ENCODE measurements at regions not wholly inside any gene's neighbourhood (a gene's known extent, or its start where the extent isn't known, plus 50 kb on each side); places are given as distances from the start of the nearest gene placed in this dataset.

DNA sequence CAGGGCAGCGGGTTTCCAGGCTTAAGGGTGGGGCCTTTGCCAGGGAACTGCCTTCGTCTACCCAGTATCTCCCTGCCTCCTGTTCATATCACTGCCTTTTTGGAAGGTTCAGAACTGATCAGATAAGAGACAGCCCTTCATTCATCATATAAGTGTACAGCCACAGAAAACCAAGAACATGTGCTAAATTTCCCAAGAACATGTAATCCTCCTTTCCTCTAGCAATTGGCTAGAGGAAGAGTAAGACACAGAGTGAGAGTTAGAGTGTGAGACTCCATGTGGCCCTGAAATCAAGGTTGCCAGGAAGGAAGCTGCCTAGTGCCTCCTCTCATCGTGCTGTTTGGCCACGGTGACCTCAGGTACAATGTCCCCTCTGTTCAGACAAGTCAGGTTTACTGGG is 770.9 kb downstream of the TNS3 start:
- Histone ChIP-seq H2AFZ (replicated peaks; ENCODE audit: low read length, poor library complexity) (peak overlapping the region; percentile 85), H4K5ac (ENCODE audit: low read depth, low read length) (peak overlapping the region; percentile 8; the same call in 1 of the 2 replicates), H3K4ac (ENCODE audit: low read depth, low read length) (peak overlapping the region; percentile 96), H3K79me1 (ENCODE audit: low read depth in 1 of 2, low read length in 2 of 2) (no peaks in the 10 kb centered on the region), H3K27me3 (ENCODE audit: control insufficient read depth, insufficient read depth, low read length) (no peaks in the 10 kb centered on the region), H3K36me3 (ENCODE audit: control insufficient read depth, insufficient read depth, low read length) (no peaks in the 10 kb centered on the region), H3K23ac (ENCODE audit: low read depth, low read length) (peak overlapping the region; percentile 80), H3K9ac (ENCODE audit: low read depth, low read length) (no peak overlapping the region), H4K8ac (ENCODE audit: low read depth in 2 of 2, low read length in 2 of 2) (peak overlapping the region; percentile 9 to 84; a peak in 1 of 4 replicates), H3K9me3 (ENCODE audit: control insufficient read depth, insufficient read depth, low read length) (no peaks in the 10 kb centered on the region), H2BK120ac (ENCODE audit: low read depth, low read length) (peak overlapping the region; percentile 96), H2BK5ac (ENCODE audit: low read depth, low read length, poor library complexity, severe bottlenecking) (peak overlapping the region; percentile 51), H3K14ac (replicated peaks; ENCODE audit: low read depth, low read length) (peak overlapping the region; percentile 88), H3K27ac (ENCODE audit: insufficient read depth, low read length) (peak overlapping the region; percentile 7; the same call in 1 of the 2 replicates), H3K4me3 (ENCODE audit: insufficient read depth, low read depth, low read length) (no peak overlapping the region), H3K4me1 (ENCODE audit: control insufficient read depth, insufficient read depth, low read length) (peaks cover 7% of the 10 kb centered on the region), H4K20me1 (ENCODE audit: insufficient read depth, low read length) (no peaks in the 10 kb centered on the region), H2AK5ac (ENCODE audit: low read depth, low read length) (peak overlapping the region; percentile 95), H3K56ac (ENCODE audit: extremely low read depth, insufficient read depth, low read length) (no peak overlapping the region), H2BK20ac (ENCODE audit: low read depth, low read length) (peak overlapping the region; percentile 90), H3K9me1 (ENCODE audit: insufficient read depth, low read length) (peaks cover 9% of the 10 kb centered on the region), H3K18ac (ENCODE audit: low read depth, low read length) (peak overlapping the region; percentile 49), H3K4me2 (ENCODE audit: low read depth, low read length) (peak overlapping the region; percentile 1; the same call in 1 of the 2 replicates), H4K91ac (ENCODE audit: insufficient read depth, low read depth, low read length) (peak overlapping the region; percentile 82), H2BK15ac (ENCODE audit: low read depth, low read length) (peak overlapping the region; percentile 88), H2AK9ac (replicated peaks; ENCODE audit: low read depth, low read length, poor library complexity) (peak overlapping the region; percentile 88)
- in situ Hi-C loops (cut with MboI; ENCODE audit: low sequenced_read_pairs) (no loop called here), intact Hi-C loops (cut with micrococcal nuclease) (no loop called here), dilution Hi-C loops (cut with HindIII; ENCODE audit: low sequenced_read_pairs, unreplicated experiment) (no loop called here)
- WGBS, 2 experiments (ENCODE audit: extremely low coverage in 2 of 2, insufficient read length in 1 of 2): no CpG with 5 or more reads among the region's 4 CpGs
- POLR2A ChIA-PET (ENCODE audit: unreplicated experiment): no interaction called here
- no TSS peak for BruUV-seq (replicated peaks)
- DNase-seq (no peak), ATAC-seq (ENCODE audit: low read depth) (no peak)
- CTCF ChIA-PET: no interaction called here
- no peak for TF ChIP-seq RAD21 (IDR thresholded peaks at IDR 0.05; ENCODE audit: low read length)

All from IMR-90 (cell line).